Activated CD4-positive, alpha-beta T cell treated with anti-CD3 and anti-CD28 coated beads, Interleukin-2, amount 50 U/mL, for 4 hours (primary cell): ENCODE measurements at regions not wholly inside any gene's neighbourhood (a gene's known extent, or its start where the extent isn't known, plus 50 kb on each side); places are given as distances from the start of the nearest gene placed in this dataset.

Source experiments
- DNase-seq, 2 experiments: peaks; one replicate each; pipeline ENCODE4 v3.0.0-alpha.2; 2020

DNA sequence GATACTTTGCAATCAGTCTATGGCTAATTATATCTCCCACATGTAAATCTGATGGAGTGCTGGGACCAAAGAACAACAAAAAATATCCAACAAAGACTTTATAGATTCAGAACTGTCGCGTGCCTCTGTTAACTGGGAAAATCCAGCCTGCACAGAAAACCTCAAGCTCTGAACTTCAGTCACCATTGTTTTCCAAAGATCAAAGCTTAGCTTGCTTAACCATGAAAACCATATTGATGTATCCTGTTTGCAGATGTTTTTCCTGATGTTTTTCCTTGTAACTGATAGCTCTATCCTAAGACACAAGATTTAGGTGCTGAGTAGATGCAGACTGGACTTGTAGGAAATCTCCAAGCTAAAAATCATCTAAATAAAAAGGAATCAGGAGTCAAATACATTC is 163.7 kb downstream of the GXYLT1 start:
- no peak for DNase-seq

GRCh38 chr12:41980390-41980789 is 164.3 kb downstream of the GXYLT1 start:
- no peak for DNase-seq

DNA sequence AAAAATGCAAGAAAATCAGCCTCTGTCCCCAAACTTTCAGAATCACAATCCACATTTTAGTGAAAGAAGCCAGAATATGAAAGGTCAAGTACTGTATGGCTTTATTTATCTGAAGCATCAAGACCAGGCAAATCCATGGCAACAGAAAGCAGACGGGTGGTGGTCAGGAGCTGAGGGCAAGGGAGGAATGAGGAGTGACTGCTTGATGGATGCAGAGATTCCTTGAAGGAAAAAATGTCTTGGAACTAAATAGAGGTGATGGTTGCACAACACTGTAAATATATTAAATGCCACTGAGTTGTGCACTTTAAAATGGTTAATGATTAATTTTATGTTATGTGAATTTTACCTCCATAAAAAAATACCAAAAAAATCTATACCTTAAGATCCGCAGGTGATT is 165.1 kb downstream of the GXYLT1 start:
- no peak for DNase-seq

DNA sequence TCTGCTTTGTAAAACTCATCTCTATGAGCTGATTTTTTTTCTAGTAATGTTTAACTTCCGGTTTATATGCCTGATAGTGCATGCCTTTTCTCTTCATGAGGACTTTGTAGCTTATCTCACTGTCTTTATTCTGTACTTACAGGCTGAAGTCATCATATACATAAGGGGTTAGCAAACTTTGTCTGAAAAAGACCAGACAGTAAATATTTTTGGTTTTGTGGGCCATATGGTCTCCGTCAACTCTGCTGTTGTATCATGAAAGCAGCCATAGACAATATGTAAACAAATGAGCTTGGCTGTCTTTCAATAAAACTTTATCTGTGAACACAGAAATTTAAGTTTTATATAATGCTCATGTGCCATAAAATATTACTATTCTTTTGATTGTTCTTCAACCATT is 172.1 kb downstream of the GXYLT1 start:
- DNase-seq: no peak

DNA sequence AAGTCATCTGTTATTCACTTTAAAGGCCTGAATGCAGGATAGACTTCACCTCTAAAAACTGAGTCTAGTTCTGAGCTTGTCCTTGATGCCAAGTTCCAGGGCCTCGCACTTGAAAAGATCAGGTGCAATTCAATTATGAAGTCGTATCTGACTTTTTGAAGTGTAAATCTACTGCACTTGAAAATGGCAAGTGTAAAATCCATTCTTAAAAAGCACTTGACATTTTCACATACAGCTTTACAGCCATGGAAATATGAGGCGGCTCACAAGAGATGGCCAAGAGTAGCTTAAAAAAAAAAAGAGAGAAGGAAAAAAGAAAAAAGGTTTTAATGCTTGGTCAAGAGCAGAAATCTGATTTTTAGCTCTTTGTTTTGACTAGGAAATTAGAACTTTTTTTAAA is 172.5 kb downstream of the GXYLT1 start:
- DNase-seq: no peak

DNA sequence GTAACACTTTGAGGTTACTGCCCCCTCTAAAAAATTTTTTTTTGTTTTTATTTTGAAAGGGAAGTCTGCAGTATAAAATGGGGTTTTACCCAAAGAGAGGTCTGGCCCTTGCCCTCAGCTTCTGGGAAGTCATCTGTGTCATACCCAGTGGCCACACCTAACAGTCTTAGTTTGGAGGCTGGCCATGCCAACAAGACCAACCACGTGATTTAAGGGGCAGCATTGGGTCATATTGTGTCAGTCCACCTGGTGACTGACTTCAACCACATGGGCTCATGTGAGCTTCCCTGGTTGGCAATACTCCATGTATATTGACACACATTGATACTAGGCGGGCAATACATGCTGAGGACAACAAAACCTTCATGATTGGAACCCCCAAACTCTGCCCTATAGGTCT is 173.9 kb downstream of the GXYLT1 start:
- no peak for DNase-seq

GRCh38 chr12:41968599-41968998 is 176.1 kb downstream of the GXYLT1 start:
- no peak for DNase-seq

DNA sequence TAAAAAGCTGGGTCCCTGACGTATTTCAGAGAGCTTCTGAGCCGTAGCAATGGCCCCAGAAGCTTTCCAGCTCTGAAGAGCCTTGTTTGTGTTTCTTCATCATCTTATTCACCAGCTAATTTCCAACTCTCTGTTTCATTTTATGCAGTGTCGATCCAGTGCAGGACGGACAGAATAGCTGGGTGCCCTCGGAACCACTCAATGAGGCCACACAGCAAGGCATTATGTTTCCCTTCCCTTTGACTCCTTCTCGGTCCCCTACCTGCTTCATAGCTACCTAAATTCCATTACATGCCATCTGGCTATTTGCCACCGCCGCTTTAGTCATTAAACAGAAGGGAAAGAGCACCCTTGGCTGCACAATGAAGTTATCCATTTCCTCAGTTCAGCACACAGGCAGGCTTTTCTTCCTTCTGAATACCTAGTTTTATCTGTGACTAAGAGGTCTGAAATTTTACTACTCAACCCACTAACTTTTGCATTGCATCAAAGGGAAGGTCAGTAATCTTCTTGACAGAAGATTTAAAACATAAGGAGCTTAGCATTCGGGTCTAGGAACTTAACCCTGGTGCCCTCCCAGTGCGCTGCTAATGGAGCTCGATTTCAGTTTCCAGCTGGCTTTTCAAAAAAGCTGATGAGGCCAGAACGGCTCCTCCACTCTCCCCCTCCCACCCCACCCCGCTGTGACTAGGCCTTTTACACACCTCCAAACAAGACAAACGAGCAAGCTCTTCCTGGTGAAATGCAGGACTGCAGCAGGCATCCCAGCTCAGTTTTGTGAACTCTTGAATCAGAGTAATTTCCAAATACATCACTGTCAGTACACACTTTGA is 176.8 kb downstream of the GXYLT1 start:
- no peak for DNase-seq

DNA sequence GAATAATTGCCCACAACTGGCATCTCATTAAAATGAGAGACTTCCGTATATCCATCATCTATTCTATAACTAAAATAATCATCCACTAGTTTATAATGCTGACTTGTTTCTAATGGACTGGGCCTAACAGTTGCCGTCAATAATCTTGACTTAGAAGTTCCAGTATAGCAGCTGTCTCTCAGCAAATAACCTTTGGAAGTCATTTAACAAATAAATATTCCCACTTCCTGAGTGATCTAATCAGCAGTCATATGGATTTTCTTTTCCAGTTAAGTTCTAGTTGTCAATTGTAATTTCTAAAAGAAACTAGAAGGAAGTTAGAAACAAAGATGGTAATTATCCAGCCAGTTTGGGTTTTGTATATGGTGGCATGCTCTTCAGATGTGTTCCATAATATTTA is 177.8 kb downstream of the GXYLT1 start:
- DNase-seq: no peak

GRCh38 chr12:41966001-41966400 is 178.7 kb downstream of the GXYLT1 start:
- DNase-seq: no peak

GRCh38 chr12:41963398-41963797 is 181.3 kb downstream of the GXYLT1 start:
- DNase-seq: no peak

- no peak for DNase-seq
These were observed 182.5 kb downstream of the GXYLT1 start for GRCh38 chr12:41962171-41962572.

- DNase-seq: no peak
These were observed 185.4 kb downstream of the GXYLT1 start for GRCh38 chr12:41959271-41959670.

DNA sequence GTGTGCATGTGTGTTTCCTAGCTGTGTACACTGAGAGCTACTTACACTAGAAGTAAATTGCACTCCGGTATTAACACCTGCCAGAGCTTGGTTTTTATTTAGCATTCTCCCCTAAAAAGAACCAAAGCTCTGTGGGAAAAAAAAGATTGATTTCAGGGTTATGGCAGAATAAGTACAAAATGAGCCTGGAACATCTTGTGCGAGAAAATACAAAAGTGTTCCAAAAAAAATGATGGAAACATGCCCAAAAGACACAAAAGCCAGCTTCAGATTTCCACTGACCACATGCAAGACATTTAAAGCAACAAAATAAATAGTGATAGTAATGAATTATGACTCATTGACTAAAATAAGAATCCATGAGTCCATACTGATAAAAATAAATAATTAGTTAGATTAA is 188.3 kb downstream of the GXYLT1 start:
- no peak for DNase-seq

DNA sequence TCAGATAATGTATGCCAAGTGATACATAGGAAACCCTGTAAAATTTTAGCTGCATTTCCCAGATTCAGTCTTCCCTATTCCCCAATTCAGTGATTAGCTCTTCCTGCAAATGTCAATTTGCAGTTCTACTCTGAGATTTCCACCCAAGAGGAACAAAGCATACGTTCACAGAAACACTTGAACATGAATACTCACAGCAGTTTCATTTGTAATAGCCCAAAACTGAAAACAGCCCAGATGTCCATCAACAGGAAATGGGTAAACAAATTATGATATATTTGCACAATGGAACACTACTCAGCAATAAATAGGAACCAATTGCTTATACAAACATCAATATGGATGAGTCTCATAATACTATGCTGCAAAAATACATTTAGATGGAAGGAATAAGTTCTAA is 194.2 kb downstream of the GXYLT1 start:
- no peak for DNase-seq

DNA sequence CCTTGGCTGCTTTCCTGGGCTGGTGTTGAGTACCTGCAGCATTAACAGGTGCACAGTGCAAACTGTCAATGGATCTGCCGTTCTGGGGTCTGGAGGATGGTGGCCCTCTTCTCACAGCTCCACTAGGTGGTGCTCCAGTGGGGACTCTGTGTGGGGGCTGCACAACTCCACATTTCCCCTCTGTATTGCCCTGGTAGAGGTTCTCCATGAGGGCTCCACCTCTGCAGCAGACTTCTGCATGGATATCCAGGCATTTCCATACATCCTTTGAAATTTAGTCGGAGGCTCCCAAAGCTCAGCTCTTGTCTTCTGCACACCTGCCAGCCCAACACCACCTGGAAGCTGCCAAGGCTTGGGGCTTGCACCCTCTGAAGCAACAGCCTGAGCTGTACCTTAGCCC is 198.6 kb downstream of the GXYLT1 start:
- no peak for DNase-seq

DNA sequence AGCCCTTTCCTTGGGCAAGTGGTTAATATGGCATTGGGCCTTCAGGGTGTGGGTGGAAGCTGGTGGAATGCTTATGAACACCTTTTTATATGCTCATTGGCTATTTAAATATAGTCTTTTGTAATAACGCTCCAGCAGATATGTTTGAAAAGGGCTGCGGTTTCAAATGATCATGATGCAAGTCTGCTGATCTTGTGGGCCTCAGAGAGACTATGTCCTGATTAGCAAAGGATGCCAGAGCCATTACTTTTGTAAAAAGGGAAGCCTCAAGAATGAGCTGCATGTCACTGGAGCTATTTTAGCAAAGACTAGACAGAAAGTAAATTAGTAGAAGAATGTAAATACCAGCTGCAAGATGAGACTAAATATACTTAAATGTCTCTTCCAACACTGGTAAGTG is 200.5 kb downstream of the GXYLT1 start:
- DNase-seq: no peak

- DNase-seq: no peak
These were observed 201.0 kb downstream of the GXYLT1 start for GRCh38 chr12:41943671-41944070.

GRCh38 chr12:41942354-41942753 is 202.3 kb downstream of the GXYLT1 start:
- no peak for DNase-seq

DNA sequence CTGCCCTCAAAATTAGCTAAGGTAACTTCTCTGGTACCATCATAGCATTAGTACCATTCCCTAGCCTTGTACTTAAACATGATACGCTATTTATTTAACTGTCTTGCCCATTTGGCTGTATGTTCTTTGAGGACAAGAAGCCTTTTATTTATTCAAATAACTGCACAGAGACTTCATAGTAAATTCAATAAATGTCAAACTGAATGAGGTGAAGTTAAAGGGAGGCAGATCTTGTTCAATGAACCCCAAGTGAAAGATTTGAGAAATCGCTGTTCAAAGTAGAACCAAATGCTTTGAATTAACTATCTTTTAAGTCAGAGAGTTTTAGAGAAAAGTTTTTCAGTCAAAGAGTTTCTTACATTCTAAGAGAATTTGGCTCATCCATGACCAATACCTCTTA is 203.6 kb downstream of the GXYLT1 start:
- no peak for DNase-seq

- no peak for DNase-seq
These were observed 204.1 kb downstream of the GXYLT1 start for GRCh38 chr12:41940571-41940970.

DNA sequence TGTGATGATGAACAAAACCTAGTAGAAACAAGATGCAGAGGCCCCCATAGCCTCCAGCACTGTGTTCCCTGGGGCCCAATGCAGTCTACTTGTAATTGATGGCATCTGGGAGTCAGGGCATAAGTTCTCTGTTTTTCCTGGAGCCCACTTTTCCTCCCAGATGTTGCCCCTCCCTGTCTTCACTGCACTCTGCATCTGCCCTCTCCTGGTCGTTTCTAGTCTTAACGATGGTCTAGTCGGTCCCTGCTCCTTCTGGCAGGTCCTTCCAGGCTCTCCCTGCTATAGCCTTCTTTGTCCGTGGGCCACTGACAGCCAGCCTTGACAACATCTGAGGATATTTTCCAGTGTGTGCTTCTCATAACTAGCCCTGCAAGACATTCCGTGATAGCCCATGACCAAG is 208.3 kb downstream of the GXYLT1 start:
- DNase-seq: no peak

GRCh38 chr12:41935911-41936310 is 208.8 kb downstream of the GXYLT1 start:
- DNase-seq: no peak

GRCh38 chr12:41932470-41932991 is 212.1 kb downstream of the GXYLT1 start:
- no peak for DNase-seq

- DNase-seq: no peak
These were observed 213.7 kb downstream of the GXYLT1 start for GRCh38 chr12:41930866-41931437.
